ENCODE measurements at regions not wholly inside any gene's neighbourhood (a gene's known extent, or its start where the extent isn't known, plus 50 kb on each side); places are given as distances from the start of the nearest gene placed in this dataset.

DNA sequence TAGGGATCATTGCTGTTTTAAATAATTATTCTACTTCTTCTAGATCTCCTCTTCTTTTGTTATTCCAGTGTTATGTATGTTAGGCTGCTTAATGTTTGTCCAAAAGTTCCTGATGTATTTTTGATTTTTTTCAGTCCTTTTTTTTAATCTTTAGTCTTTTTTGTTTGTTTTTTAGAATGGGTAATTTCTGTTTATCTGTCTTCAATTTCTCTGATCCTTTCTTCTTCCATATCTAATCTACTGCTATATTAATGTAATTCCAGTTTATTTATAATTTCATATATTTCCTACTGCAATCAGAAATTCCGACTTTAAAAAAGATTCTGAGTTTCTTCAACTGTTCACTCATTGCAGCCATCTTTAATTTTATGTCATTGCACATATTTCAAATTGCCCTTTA lies 452.8 kb upstream of the POT1 start:
- no peak overlapping the region for H3K27ac Mint-ChIP-seq (ENCODE audit: unreplicated experiment)
- H3K27me3 Mint-ChIP-seq (ENCODE audit: low read depth, unreplicated experiment), result no peaks in the 10 kb centered on the region
- Histone ChIP-seq H2AFZ (ENCODE audit: low read depth, low read length) (no peak overlapping the region), H3K27ac (ENCODE audit: low read depth, low read length) (no peak overlapping the region), H3K4me1 (ENCODE audit: insufficient read depth, low read length) (no peaks in the 10 kb centered on the region), H4K20me1 (ENCODE audit: insufficient read depth, low read length) (no peaks in the 10 kb centered on the region), H3K4me2 (ENCODE audit: low read length) (no peak overlapping the region), H3K79me2 (ENCODE audit: insufficient read depth, low read length) (no peaks in the 10 kb centered on the region), H3K4me3 (ENCODE audit: insufficient read depth, low read depth, low read length) (no peak overlapping the region), H3K9ac (ENCODE audit: low read length) (no peak overlapping the region), H3K36me3 (ENCODE audit: insufficient read depth, low read length) (no peaks in the 10 kb centered on the region), H3K27me3 (ENCODE audit: insufficient read depth, low read length) (no peaks in the 10 kb centered on the region), H3K9me3 (ENCODE audit: insufficient read depth, low read depth, low read length) (no peaks in the 10 kb centered on the region)
- no peaks in the 10 kb centered on the region for H3K4me1 Mint-ChIP-seq (ENCODE audit: low read depth, unreplicated experiment)
- H3K4me3 Mint-ChIP-seq (ENCODE audit: unreplicated experiment), result no peak overlapping the region
- FAIRE-seq, result no peak
- no peaks in the 10 kb centered on the region for H3K9me3 Mint-ChIP-seq (ENCODE audit: unreplicated experiment)
- TF ChIP-seq CTCF (IDR thresholded peaks at IDR 0.05; ENCODE audit: insufficient read depth, low read depth, low read length) (no peak), EZH2 (IDR thresholded peaks at IDR 0.05; ENCODE audit: insufficient read depth, low read length) (no peak)
- DNase-seq (ENCODE audit: low read depth), result no peak
- H3K36me3 Mint-ChIP-seq (ENCODE audit: low read depth, unreplicated experiment), result no peaks in the 10 kb centered on the region

DNA sequence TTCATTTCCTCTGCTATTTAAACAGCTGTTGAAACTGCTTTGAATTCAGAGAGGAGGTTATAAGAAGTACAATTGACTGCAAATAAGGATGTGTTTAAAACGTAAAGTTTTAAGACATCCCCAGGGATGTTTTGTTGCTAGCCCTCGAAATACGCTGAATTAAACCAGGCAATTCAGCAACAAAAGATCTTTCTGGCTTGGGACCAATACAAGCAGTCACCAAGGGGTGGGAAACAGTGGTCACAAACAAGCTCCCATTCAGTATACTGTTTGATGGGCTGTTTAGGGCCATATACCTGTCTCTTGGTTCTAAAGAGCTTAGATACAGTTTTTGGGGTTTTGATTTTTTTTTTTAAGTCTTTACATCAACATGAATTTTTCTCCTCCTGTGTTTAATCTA lies 446.3 kb upstream of the POT1 start:
- no peaks in the 10 kb centered on the region for H3K27me3 ChIP-seq (ENCODE audit: insufficient read depth, low read length)
- H4K20me1 ChIP-seq (ENCODE audit: insufficient read depth, low read length), result no peaks in the 10 kb centered on the region
- no peaks in the 10 kb centered on the region for H3K9me3 ChIP-seq (ENCODE audit: insufficient read depth, low read depth, low read length)
- H3K27ac ChIP-seq (ENCODE audit: low read depth, low read length), result no peak overlapping the region
- Mint-ChIP-seq H3K4me3 (ENCODE audit: unreplicated experiment) (no peak overlapping the region), H3K9me3 (ENCODE audit: unreplicated experiment) (no peaks in the 10 kb centered on the region), H3K36me3 (ENCODE audit: low read depth, unreplicated experiment) (no peaks in the 10 kb centered on the region), H3K27ac (ENCODE audit: unreplicated experiment) (no peak overlapping the region), H3K27me3 (ENCODE audit: low read depth, unreplicated experiment) (no peaks in the 10 kb centered on the region), H3K4me1 (ENCODE audit: low read depth, unreplicated experiment) (no peaks in the 10 kb centered on the region)
- no peak overlapping the region for H3K4me3 ChIP-seq (ENCODE audit: insufficient read depth, low read depth, low read length)
- FAIRE-seq (no peak), DNase-seq (ENCODE audit: low read depth) (no peak)
- no peak for TF ChIP-seq EZH2 (IDR thresholded peaks at IDR 0.05; ENCODE audit: insufficient read depth, low read length)
- no peak for TF ChIP-seq CTCF (IDR thresholded peaks at IDR 0.05; ENCODE audit: insufficient read depth, low read depth, low read length)
- no peak overlapping the region for H3K4me2 ChIP-seq (ENCODE audit: low read length)
- H3K36me3 ChIP-seq (ENCODE audit: insufficient read depth, low read length), result no peaks in the 10 kb centered on the region
- H2AFZ ChIP-seq (ENCODE audit: low read depth, low read length), result no peak overlapping the region
- no peaks in the 10 kb centered on the region for H3K4me1 ChIP-seq (ENCODE audit: insufficient read depth, low read length)
- H3K79me2 ChIP-seq (ENCODE audit: insufficient read depth, low read length), result no peaks in the 10 kb centered on the region
- H3K9ac ChIP-seq (ENCODE audit: low read length), result no peak overlapping the region

DNA sequence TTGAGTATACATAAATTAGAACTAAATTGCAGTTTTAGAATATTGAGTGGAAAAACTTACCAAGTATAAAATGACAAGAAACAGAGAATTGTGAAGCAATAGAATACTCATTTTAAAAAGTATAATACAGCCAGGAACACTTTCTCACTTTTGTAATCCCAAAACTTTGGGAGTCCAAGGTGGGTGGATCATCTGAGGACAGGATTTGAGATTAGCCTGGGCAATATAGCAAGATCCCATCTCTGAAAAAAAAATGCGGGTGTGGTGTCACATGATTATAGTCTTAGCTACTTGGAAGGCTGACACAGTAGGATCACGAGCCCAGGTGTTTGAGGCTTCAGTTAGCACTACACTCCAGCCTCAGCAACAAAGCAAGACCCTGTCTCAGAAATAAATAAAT lies 440.9 kb upstream of the POT1 start:
- H3K9ac ChIP-seq (ENCODE audit: low read length), result no peak overlapping the region
- H3K27ac Mint-ChIP-seq (ENCODE audit: unreplicated experiment), result no peak overlapping the region
- no peaks in the 10 kb centered on the region for H3K36me3 Mint-ChIP-seq (ENCODE audit: low read depth, unreplicated experiment)
- no peak overlapping the region for H3K27ac ChIP-seq (ENCODE audit: low read depth, low read length)
- no peak for FAIRE-seq
- H2AFZ ChIP-seq (ENCODE audit: low read depth, low read length), result no peak overlapping the region
- no peaks in the 10 kb centered on the region for H3K27me3 Mint-ChIP-seq (ENCODE audit: low read depth, unreplicated experiment)
- H3K4me1 Mint-ChIP-seq (ENCODE audit: low read depth, unreplicated experiment), result no peaks in the 10 kb centered on the region
- H4K20me1 ChIP-seq (ENCODE audit: insufficient read depth, low read length), result no peaks in the 10 kb centered on the region
- H3K79me2 ChIP-seq (ENCODE audit: insufficient read depth, low read length), result no peaks in the 10 kb centered on the region
- TF ChIP-seq CTCF (IDR thresholded peaks at IDR 0.05; ENCODE audit: insufficient read depth, low read depth, low read length) (no peak), EZH2 (IDR thresholded peaks at IDR 0.05; ENCODE audit: insufficient read depth, low read length) (no peak)
- no peak overlapping the region for H3K4me3 Mint-ChIP-seq (ENCODE audit: unreplicated experiment)
- H3K36me3 ChIP-seq (ENCODE audit: insufficient read depth, low read length), result no peaks in the 10 kb centered on the region
- H3K4me2 ChIP-seq (ENCODE audit: low read length), result no peak overlapping the region
- H3K4me1 ChIP-seq (ENCODE audit: insufficient read depth, low read length), result no peaks in the 10 kb centered on the region
- no peaks in the 10 kb centered on the region for H3K9me3 ChIP-seq (ENCODE audit: insufficient read depth, low read depth, low read length)
- no peaks in the 10 kb centered on the region for H3K27me3 ChIP-seq (ENCODE audit: insufficient read depth, low read length)
- H3K9me3 Mint-ChIP-seq (ENCODE audit: unreplicated experiment), result no peaks in the 10 kb centered on the region
- no peak overlapping the region for H3K4me3 ChIP-seq (ENCODE audit: insufficient read depth, low read depth, low read length)
- no peak for DNase-seq (ENCODE audit: low read depth)

All from astrocyte (in vitro differentiated cells and primary cell).